GM23338 (cell line): ENCODE measurements at regions not wholly inside any gene's neighbourhood (a gene's known extent, or its start where the extent isn't known, plus 50 kb on each side); places are given as distances from the start of the nearest gene placed in this dataset.

Experiments
- ATAC-seq: fragments of 200-7000 bp; cut with Tn5 transposase; 3 replicates; pipeline ENCODE4 v1.9.1; 2020
- DNase-seq: peaks from one replicate; pipeline ENCODE4 v3.0.0-alpha.2; 2015; ENCODE audit warnings: low spot score
- H2AFZ ChIP-seq: fragments of 200-600 bp; sonication (generic); 2 replicates; pipeline ENCODE4 v1.8.0; 2016; ENCODE audit warnings: antibody characterized with exemption, mild to moderate bottlenecking, moderate library complexity
- H3F3A ChIP-seq: fragments of 200-600 bp; sonication (generic); replicated peaks from 2 replicates; pipeline ENCODE4 v1.8.0; 2017; ENCODE audit warnings: antibody characterized with exemption, mixed run types, low read depth
- H3K27ac ChIP-seq: fragments of 200-600 bp; sonication (generic); 2 replicates; pipeline ENCODE4 v1.6.1; 2016; ENCODE audit warnings: low read depth
- H3K27me3 ChIP-seq: fragments of 200-600 bp; sonication (generic); 2 replicates; pipeline ENCODE4 v1.8.0; 2016; ENCODE audit warnings: mild to moderate bottlenecking, mixed run types, moderate library complexity; ENCODE audit not compliant: insufficient read depth
- H3K36me3 ChIP-seq: fragments of 200-600 bp; sonication (generic); 2 replicates; pipeline ENCODE4 v1.8.0; 2016; ENCODE audit warnings: mild to moderate bottlenecking; ENCODE audit not compliant: insufficient read depth
- H3K4me1 ChIP-seq: fragments of 200-600 bp; sonication (generic); 2 replicates; pipeline ENCODE4 v1.8.0; 2016; ENCODE audit warnings: mild to moderate bottlenecking, moderate library complexity; ENCODE audit not compliant: insufficient read depth
- H3K4me2 ChIP-seq: fragments of 200-600 bp; sonication (generic); 2 replicates; pipeline ENCODE4 v1.7.1; 2017; ENCODE audit warnings: mixed run types
- H3K4me3 ChIP-seq: fragments of 200-600 bp; sonication (generic); 2 replicates; pipeline ENCODE4 v1.6.1; 2016; ENCODE audit warnings: mixed run types
- H3K79me2 ChIP-seq: fragments of 200-600 bp; sonication (generic); replicated peaks from 2 replicates; pipeline ENCODE4 v1.8.0; 2017; ENCODE audit warnings: mild to moderate bottlenecking; ENCODE audit not compliant: insufficient read depth
- H3K9me2 ChIP-seq: fragments of 200-600 bp; sonication (generic); 2 replicates; pipeline ENCODE4 v1.8.0; 2017; ENCODE audit not compliant: insufficient read depth
- H4K20me1 ChIP-seq: fragments of 200-600 bp; sonication (generic); replicated peaks from 2 replicates; pipeline ENCODE4 v1.8.0; 2017; ENCODE audit warnings: mild to moderate bottlenecking; ENCODE audit not compliant: insufficient read depth
- H3K27ac Mint-ChIP-seq: 2 replicates; pipeline ENCODE4 v1.8.0; 2020; ENCODE audit warnings: inconsistent platforms, mild to moderate bottlenecking, moderate library complexity, mixed read lengths
- H3K27me3 Mint-ChIP-seq: 3 replicates; pipeline ENCODE4 v1.8.0; 2022; ENCODE audit warnings: low read depth, mild to moderate bottlenecking, moderate library complexity, mixed read lengths, inconsistent platforms; ENCODE audit not compliant: insufficient read depth, poor library complexity
- H3K36me3 Mint-ChIP-seq: 3 replicates; pipeline ENCODE4 v1.8.0; 2021; ENCODE audit warnings: low read depth, mild to moderate bottlenecking, inconsistent platforms, moderate library complexity, mixed read lengths
- H3K4me1 Mint-ChIP-seq: 3 replicates; pipeline ENCODE4 v1.8.0; 2020; ENCODE audit warnings: mild to moderate bottlenecking, inconsistent platforms, mixed read lengths
- H3K4me3 Mint-ChIP-seq: 3 replicates; pipeline ENCODE4 v1.8.0; 2021; ENCODE audit warnings: moderate library complexity, mild to moderate bottlenecking, inconsistent platforms, mixed read lengths
- H3K9me3 Mint-ChIP-seq: 3 replicates; pipeline ENCODE4 v1.8.0; 2020; ENCODE audit warnings: moderate library complexity, mild to moderate bottlenecking, inconsistent platforms, mixed read lengths
- ETS1 ChIP-seq: IDR thresholded peaks from 2 replicates; pipeline ENCODE4 v1.6.1; 2016; ENCODE audit warnings: antibody characterized with exemption
- EZH2 ChIP-seq: fragments of 200-600 bp; sonication (generic); IDR thresholded peaks from one replicate; pipeline ENCODE4 v1.8.0; 2017; ENCODE audit warnings: antibody characterized with exemption, mild to moderate bottlenecking, low read depth; ENCODE audit not compliant: unreplicated experiment
- JUNB ChIP-seq: IDR thresholded peaks from one replicate; pipeline ENCODE4 v1.6.1; 2016; ENCODE audit warnings: antibody characterized with exemption; ENCODE audit not compliant: unreplicated experiment
- STAT1 ChIP-seq: IDR thresholded peaks from one replicate; pipeline ENCODE4 v1.6.1; 2016; ENCODE audit warnings: antibody characterized with exemption; ENCODE audit not compliant: unreplicated experiment
- ZNF331 ChIP-seq: fragments of 250-450 bp; sonication (Bioruptor Pico); IDR thresholded peaks from 2 replicates; pipeline ENCODE4 v1.5.0; 2020; ENCODE audit warnings: low read depth, mild to moderate bottlenecking, moderate library complexity
- ZNF462 ChIP-seq: fragments of 250-450 bp; sonication (Bioruptor Pico); IDR thresholded peaks from 2 replicates; pipeline ENCODE4 v1.5.0; 2020; ENCODE audit warnings: mild to moderate bottlenecking, moderate library complexity
- TF ChIP-seq, protein P1 (sequence below): IDR thresholded peaks from one replicate; pipeline ENCODE4 v1.6.1; 2018; ENCODE audit warnings: antibody characterized with exemption; ENCODE audit not compliant: unreplicated experiment
- TF ChIP-seq, protein P2 (sequence below), 2 experiments: fragments of 200-600 bp in 1 of 2; sonication (generic) in 1 of 2; conservative IDR thresholded peaks; 2 replicates each; pipeline versions ENCODE4 v1.5.1 to v1.6.1; 2016 to 2017; ENCODE audit warnings: antibody characterized with exemption in 2 of 2, low read depth in 2 of 2, mild to moderate bottlenecking in 2 of 2, moderate library complexity in 1 of 2

DNA sequence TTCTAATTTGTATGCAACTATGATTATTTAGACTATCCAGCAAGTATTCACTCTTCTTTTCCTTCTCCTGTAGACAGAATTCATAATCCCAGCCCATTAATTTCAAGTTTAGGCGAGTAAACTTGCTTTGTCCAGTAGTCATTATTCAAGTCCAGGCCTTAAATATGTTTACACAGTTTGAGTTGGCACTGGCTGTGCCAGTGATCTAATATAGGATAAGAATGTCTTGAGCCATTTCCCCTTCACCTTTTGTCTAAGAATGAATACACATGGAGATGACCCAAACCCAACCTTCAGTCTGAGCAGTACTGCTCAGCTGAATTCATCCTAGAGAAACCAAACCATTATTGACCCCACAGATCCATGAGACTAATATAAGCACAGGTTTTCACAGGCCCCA, 930.4 kb upstream of the CDH8 start (continued):
- TF ChIP-seq, protein P1, sequence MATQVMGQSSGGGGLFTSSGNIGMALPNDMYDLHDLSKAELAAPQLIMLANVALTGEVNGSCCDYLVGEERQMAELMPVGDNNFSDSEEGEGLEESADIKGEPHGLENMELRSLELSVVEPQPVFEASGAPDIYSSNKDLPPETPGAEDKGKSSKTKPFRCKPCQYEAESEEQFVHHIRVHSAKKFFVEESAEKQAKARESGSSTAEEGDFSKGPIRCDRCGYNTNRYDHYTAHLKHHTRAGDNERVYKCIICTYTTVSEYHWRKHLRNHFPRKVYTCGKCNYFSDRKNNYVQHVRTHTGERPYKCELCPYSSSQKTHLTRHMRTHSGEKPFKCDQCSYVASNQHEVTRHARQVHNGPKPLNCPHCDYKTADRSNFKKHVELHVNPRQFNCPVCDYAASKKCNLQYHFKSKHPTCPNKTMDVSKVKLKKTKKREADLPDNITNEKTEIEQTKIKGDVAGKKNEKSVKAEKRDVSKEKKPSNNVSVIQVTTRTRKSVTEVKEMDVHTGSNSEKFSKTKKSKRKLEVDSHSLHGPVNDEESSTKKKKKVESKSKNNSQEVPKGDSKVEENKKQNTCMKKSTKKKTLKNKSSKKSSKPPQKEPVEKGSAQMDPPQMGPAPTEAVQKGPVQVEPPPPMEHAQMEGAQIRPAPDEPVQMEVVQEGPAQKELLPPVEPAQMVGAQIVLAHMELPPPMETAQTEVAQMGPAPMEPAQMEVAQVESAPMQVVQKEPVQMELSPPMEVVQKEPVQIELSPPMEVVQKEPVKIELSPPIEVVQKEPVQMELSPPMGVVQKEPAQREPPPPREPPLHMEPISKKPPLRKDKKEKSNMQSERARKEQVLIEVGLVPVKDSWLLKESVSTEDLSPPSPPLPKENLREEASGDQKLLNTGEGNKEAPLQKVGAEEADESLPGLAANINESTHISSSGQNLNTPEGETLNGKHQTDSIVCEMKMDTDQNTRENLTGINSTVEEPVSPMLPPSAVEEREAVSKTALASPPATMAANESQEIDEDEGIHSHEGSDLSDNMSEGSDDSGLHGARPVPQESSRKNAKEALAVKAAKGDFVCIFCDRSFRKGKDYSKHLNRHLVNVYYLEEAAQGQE = no peak
- TF ChIP-seq JUNB (no peak), STAT1 (no peak)

DNA sequence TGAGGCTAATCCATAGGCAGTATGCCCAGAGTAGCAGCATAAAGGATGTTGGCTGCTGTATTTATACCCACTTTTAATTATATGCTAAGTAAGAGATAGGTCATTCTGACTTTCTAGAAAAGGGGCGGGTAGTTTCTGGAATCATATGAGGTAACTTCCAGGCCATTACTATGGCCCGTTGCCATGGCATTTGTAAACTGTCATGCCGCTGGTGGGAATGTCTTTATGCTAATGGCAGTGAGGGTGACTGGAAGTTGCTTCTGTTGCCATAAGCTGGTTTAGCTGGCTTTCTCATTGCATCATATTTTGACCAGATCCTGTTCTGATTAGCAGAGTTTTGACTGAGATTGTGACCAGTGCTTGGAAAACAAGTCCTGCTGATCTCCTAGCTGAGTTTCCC, 929.6 kb upstream of the CDH8 start:
- ATAC-seq = no peak
- DNase-seq = no peak
- H4K20me1 ChIP-seq = no peaks in the 10 kb centered on the region
- no peaks in the 10 kb centered on the region for H3K27me3 ChIP-seq
- H3K27ac Mint-ChIP-seq = no peak overlapping the region
- H3K4me1 ChIP-seq = no peaks in the 10 kb centered on the region
- H3K36me3 ChIP-seq = no peaks in the 10 kb centered on the region
- no peaks in the 10 kb centered on the region for H3K27me3 Mint-ChIP-seq
- H3K9me2 ChIP-seq = 0 out of 2 replicates have a peak, but pooled peaks cover 5% of the 10 kb centered on the region
- TF ChIP-seq, protein P2, sequence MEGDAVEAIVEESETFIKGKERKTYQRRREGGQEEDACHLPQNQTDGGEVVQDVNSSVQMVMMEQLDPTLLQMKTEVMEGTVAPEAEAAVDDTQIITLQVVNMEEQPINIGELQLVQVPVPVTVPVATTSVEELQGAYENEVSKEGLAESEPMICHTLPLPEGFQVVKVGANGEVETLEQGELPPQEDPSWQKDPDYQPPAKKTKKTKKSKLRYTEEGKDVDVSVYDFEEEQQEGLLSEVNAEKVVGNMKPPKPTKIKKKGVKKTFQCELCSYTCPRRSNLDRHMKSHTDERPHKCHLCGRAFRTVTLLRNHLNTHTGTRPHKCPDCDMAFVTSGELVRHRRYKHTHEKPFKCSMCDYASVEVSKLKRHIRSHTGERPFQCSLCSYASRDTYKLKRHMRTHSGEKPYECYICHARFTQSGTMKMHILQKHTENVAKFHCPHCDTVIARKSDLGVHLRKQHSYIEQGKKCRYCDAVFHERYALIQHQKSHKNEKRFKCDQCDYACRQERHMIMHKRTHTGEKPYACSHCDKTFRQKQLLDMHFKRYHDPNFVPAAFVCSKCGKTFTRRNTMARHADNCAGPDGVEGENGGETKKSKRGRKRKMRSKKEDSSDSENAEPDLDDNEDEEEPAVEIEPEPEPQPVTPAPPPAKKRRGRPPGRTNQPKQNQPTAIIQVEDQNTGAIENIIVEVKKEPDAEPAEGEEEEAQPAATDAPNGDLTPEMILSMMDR (conservative IDR thresholded peaks at IDR 0.05; ENCODE audit: low read depth in 2 of 2) = no peak
- TF ChIP-seq EZH2 = no peak
- no peak for TF ChIP-seq ZNF331 (CRISPR knock-in tag)
- TF ChIP-seq ZNF462 = no peak
- no peak for TF ChIP-seq ETS1
- H2AFZ ChIP-seq = no peak overlapping the region
- H3K79me2 ChIP-seq = no peaks in the 10 kb centered on the region
- no peaks in the 10 kb centered on the region for H3K4me1 Mint-ChIP-seq
- H3K4me2 ChIP-seq = no peak overlapping the region
- H3K4me3 ChIP-seq = no peak overlapping the region
- H3K36me3 Mint-ChIP-seq = peaks cover 4% of the 10 kb centered on the region; the same call in 1 of the 3 replicates
- H3K27ac ChIP-seq = no peak overlapping the region
- peaks cover 4% of the 10 kb centered on the region; the same call in 2 of the 3 replicates for H3K9me3 Mint-ChIP-seq
- no peak overlapping the region for H3K4me3 Mint-ChIP-seq
- H3F3A ChIP-seq = no peaks in the 10 kb centered on the region
